GM12864 (cell line): ENCODE measurements at regions not wholly inside any gene's neighbourhood (a gene's known extent, or its start where the extent isn't known, plus 50 kb on each side); places are given as distances from the start of the nearest gene placed in this dataset.

Source experiments
- DNase-seq: peaks from one replicate; pipeline ENCODE4 v3.0.0-alpha.2; 2011; ENCODE audit warnings: low read depth
- H3K4me3 ChIP-seq: 2 replicates; pipeline ENCODE4 v1.5.1; 2011; ENCODE audit warnings: mild to moderate bottlenecking, low read depth, low read length, control low read depth
- TF ChIP-seq, protein P1 (sequence below): IDR thresholded peaks from 2 replicates; pipeline ENCODE4 v1.5.1; 2011; ENCODE audit warnings: low read depth, mild to moderate bottlenecking, moderate library complexity, low read length, control low read depth, inconsistent platforms; ENCODE audit errors: missing control alignments

DNA sequence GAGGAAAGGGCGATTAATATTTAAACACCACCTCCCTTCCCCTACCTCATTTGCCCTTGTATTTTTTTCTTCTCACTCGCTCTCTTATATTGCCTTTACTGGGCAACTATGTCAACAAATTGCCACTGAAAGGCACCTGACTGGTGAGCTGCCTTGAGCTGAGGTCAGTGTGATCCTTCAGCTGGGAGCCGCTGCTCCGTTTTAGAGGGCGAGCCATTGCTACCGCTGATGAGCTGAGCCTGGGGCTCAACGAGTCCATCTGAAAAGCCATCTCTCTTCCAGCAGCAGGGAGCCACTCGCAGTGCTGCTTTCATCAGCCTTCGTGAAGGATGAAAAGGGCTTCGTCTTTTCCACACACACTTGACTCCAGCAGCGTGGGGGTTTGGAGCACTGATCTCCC, 108.0 kb upstream of the KIF26B start:
- no peak overlapping the region for H3K4me3 ChIP-seq
- DNase-seq = no peak
- TF ChIP-seq, protein P1, sequence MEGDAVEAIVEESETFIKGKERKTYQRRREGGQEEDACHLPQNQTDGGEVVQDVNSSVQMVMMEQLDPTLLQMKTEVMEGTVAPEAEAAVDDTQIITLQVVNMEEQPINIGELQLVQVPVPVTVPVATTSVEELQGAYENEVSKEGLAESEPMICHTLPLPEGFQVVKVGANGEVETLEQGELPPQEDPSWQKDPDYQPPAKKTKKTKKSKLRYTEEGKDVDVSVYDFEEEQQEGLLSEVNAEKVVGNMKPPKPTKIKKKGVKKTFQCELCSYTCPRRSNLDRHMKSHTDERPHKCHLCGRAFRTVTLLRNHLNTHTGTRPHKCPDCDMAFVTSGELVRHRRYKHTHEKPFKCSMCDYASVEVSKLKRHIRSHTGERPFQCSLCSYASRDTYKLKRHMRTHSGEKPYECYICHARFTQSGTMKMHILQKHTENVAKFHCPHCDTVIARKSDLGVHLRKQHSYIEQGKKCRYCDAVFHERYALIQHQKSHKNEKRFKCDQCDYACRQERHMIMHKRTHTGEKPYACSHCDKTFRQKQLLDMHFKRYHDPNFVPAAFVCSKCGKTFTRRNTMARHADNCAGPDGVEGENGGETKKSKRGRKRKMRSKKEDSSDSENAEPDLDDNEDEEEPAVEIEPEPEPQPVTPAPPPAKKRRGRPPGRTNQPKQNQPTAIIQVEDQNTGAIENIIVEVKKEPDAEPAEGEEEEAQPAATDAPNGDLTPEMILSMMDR = no peak

DNA sequence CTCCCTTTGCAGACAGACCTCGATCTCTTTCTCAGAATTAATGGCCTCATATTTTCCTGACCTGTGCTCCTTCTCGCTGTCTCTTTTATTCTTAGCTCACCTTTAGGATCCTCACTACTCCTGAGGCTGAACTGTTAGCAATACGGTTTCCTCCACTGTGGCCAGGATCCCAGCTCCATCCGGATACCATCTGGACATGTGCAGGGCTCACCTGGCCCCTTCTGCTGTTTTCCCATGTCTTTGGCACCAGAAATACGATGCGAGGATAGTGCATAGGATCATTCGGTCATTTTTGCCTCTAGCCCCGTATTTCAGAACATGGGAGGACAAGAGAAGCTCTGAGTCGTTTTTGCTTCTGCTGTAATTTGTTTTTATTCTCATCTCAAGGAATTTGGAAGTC, 108.5 kb upstream of the KIF26B start:
- no peak overlapping the region for H3K4me3 ChIP-seq
- no peak for DNase-seq
- TF ChIP-seq, protein P1 = no peak

DNA sequence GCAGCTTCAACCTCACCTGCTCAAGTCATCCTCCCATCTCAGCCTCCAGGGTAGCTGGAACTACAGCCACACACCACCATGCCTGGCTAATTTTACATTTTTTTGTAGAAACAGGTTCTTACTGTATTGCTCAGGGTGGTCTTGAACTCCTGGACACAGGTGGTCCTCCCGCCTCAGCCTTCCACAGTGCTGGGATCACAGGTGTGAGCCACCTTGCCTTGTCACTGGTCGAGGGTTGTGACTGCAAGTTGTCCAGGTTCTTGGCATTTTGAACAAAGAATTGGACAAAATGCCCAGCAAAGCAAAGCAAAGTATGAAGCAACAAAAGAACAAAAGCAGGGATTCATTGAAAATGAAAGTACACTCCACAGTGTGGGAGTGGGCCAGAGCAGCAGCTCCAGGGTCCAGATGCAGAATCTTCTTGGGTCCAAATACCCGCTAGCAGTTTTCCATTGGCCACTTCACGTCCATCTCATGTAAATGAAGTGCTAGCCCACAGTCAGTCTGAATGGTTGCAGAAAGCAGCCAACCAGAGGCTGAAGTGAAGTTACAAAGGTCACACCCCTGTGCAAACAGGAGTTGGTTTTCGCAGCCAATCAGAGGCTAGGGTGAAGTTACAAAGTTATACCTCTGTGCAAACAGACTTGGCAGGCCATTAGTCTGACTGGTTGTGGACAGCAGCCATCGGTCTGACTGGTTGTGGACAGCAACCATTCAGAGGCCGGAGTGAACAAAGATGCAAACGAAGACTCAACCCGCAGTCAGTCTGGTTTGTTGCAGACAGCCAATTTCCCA, 109.5 kb upstream of the KIF26B start:
- no peak for DNase-seq
- TF ChIP-seq, protein P1 = no peak
- no peak overlapping the region for H3K4me3 ChIP-seq

DNA sequence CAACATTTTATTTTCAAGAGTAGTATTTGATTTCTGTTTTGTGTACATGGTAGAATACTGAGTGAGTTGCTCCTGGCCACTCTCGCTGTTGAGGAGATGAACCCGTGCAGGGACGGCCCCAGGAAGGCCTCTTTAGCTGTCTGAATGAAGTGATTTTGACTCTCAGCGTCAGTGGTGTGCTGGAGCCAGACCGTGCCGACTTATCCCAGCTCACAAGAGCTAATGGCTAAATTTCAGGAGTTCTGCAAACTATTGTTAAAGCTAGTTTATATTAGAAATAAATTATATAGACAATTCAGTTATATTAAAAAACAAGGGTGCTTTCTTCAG, 111.2 kb upstream of the KIF26B start:
- TF ChIP-seq, protein P1 = no peak
- no peak overlapping the region for H3K4me3 ChIP-seq
- DNase-seq = no peak

DNA sequence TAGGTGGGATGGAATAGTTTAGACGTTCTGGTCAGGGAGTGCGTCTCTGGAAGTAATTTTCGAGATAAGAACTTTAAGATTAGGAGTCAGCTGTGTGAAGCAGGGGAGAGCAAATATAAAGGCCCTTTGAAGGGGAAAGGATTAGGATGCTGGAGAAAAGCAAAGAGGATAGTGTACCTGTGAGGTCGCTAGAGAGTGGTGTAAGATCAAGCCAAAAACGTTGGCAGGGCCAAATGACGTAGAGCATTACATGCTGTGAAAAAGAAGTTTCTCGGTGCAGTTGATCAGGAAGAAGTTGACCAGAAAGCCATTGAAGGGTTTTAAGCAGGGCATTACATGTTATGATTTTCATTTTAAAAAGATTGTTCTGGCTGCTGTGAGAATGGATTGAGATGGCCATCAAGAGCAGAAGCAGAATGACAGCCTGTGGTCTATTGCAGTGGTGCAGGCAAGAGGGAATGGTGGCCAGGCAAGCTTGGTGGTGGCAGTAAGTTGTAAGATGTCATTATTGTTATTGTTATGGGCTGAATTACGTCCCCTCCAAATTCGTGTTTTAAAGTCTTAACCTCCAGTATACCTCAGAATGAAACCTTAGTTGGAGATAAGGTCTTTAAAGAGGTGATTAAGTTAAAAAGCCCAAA, 113.6 kb upstream of the KIF26B start:
- TF ChIP-seq, protein P1 = no peak
- no peak for DNase-seq
- no peak overlapping the region for H3K4me3 ChIP-seq

DNA sequence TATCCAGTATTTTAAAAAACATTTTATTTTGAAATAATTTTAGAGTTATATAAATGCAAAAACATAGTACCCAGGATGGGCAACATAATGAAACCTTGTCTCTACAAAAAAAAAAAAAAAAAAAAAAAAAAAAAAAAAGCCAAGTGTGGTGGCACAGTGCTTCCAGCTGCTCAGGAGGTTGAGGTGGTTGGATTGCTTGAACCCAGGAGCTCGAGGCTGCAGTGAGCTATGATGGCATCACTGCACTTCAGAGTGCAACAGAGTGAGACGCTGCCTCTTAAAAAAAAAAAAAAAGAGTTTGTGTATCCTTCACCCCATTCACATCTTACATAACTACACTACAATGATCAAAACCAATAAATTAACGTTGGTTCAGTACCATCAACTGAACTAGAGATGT, 115.6 kb upstream of the KIF26B start:
- no peak for DNase-seq
- TF ChIP-seq, protein P1 = no peak
- no peak overlapping the region for H3K4me3 ChIP-seq

DNA sequence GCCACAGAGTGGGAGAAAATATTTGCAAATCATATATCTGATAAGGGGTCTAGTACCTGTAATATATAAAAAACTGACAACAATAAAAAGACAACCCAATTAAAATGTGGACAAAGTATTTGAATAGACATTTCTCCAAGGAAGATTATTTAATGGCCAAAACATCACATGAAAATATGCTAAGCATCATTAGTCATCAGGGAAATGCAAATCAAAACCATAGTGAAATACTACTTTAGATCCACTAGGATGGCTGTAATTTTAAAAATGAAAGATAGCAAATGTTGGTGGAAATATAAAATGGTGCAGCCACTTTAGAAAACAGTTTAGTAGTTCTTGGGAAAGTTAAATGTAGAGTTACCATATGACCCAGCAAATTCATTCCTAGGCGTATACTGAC, 118.7 kb upstream of the KIF26B start:
- DNase-seq = no peak
- TF ChIP-seq, protein P1 = no peak
- no peak overlapping the region for H3K4me3 ChIP-seq
